B cell (primary cell): ENCODE measurements at regions not wholly inside any gene's neighbourhood (a gene's known extent, or its start where the extent isn't known, plus 50 kb on each side); places are given as distances from the start of the nearest gene placed in this dataset.

Experiments used
- ATAC-seq: fragments of 200-7000 bp; cut with Tn5 transposase; one replicate; pipeline ENCODE4 v1.10.0; 2021; ENCODE audit warnings: low read depth, mild to moderate bottlenecking, moderate number of reproducible peaks, moderate library complexity
- CTCF ChIA-PET: fragments of 350-600 bp; sonication (Branson Sonifier 250); formaldehyde crosslinking; loops from one replicate; lab custom pipeline; 2021; ENCODE audit warnings: antibody characterized with exemption, inconsistent platforms; lab: Charles Lee
- POLR2A ChIA-PET: fragments of 350-600 bp; sonication (Branson Sonifier 250); formaldehyde crosslinking; loops from one replicate; lab custom pipeline; 2021; ENCODE audit warnings: antibody characterized with exemption; lab: Charles Lee
- DNase-seq: peaks from one replicate; pipeline ENCODE4 v3.0.0; 2013
- H2AFZ ChIP-seq: 2 replicates; pipeline ENCODE4 v1.6.1; 2012; ENCODE audit warnings: mild to moderate bottlenecking, low read depth, low read length; ENCODE audit not compliant: insufficient read depth, poor library complexity, severe bottlenecking
- H3K27ac ChIP-seq, 2 donors: 1 replicate in 1 of 2; 2 replicates in 1 of 2; pipeline ENCODE4 v1.5.1; 2012 to 2013; ENCODE audit warnings: low read length in 2 of 2, mild to moderate bottlenecking in 2 of 2, moderate library complexity in 1 of 2
- H3K27me3 ChIP-seq, 4 experiments: fragments of 200-600 bp in 1 of 4; sonication (generic) in 1 of 4; replicated peaks in 1 of 4; 1 replicate in 2 of 4; 2 replicates in 2 of 4; pipeline versions ENCODE4 v1.6.1 to v1.7.0; 2013 to 2016; ENCODE audit warnings: low read length in 3 of 4, mild to moderate bottlenecking in 2 of 4, mixed read lengths in 1 of 4, moderate library complexity in 1 of 4; ENCODE audit not compliant: insufficient read depth in 4 of 4, control insufficient read depth in 3 of 4; ENCODE audit errors: control extremely low read depth in 1 of 4
- H3K36me3 ChIP-seq, 2 experiments: replicated peaks in 1 of 2; 1 replicate in 1 of 2; 2 replicates in 1 of 2; pipeline versions ENCODE4 v1.6.1 to v1.7.1; 2013; ENCODE audit warnings: low read length in 1 of 2; ENCODE audit not compliant: insufficient read depth in 2 of 2, control insufficient read depth in 1 of 2; ENCODE audit errors: control extremely low read depth in 1 of 2, extremely low read depth in 1 of 2
- H3K4me1 ChIP-seq, 2 donors: fragments of 200-600 bp in 1 of 2; sonication (generic) in 1 of 2; 1 replicate in 1 of 2; 2 replicates in 1 of 2; pipeline versions ENCODE4 v1.5.1 to v1.6.1; 2013 to 2017; ENCODE audit warnings: low read length in 2 of 2; ENCODE audit not compliant: control insufficient read depth in 2 of 2, insufficient read depth in 2 of 2
- H3K4me2 ChIP-seq: replicated peaks from 2 replicates; pipeline ENCODE3; 2012; ENCODE audit warnings: mild to moderate bottlenecking, low read depth, low read length; ENCODE audit not compliant: poor library complexity, severe bottlenecking
- H3K4me3 ChIP-seq, 5 experiments: fragments of 200-600 bp in 1 of 5; sonication (generic) in 1 of 5; 1 replicate in 3 of 5; 2 replicates in 2 of 5; pipeline versions ENCODE4 v1.5.1 to v1.7.0; 2011 to 2016; ENCODE audit warnings: low read length in 4 of 5, mild to moderate bottlenecking in 4 of 5, low read depth in 2 of 5, control low read depth in 1 of 5, moderate library complexity in 1 of 5; ENCODE audit not compliant: insufficient read depth in 1 of 5; ENCODE audit errors: control extremely low read depth in 1 of 5, extremely low read depth in 1 of 5
- H3K79me2 ChIP-seq: fragments of 200-600 bp; sonication (generic); one replicate; pipeline ENCODE4 v1.6.0; 2016; ENCODE audit warnings: low read length; ENCODE audit not compliant: control insufficient read depth, insufficient read depth
- H3K9ac ChIP-seq: fragments of 200-600 bp; sonication (generic); 2 replicates; pipeline ENCODE4 v1.6.1; 2017; ENCODE audit warnings: mild to moderate bottlenecking, low read length, moderate library complexity
- H3K9me3 ChIP-seq, 3 donors: one replicate each; pipeline versions ENCODE4 v1.6.1 to v1.7.1; 2013; ENCODE audit warnings: low read length in 2 of 3; ENCODE audit not compliant: control insufficient read depth in 2 of 3, insufficient read depth in 1 of 3; ENCODE audit errors: control extremely low read depth in 1 of 3
- H4K20me1 ChIP-seq: 2 replicates; pipeline ENCODE4 v1.6.0; 2012; ENCODE audit warnings: mild to moderate bottlenecking, low read length; ENCODE audit not compliant: insufficient read depth, control insufficient read depth, poor library complexity, severe bottlenecking
- H3K27ac Mint-ChIP-seq: one replicate; pipeline ENCODE4 v1.8.0; 2021; ENCODE audit warnings: mixed read lengths
- H3K27me3 Mint-ChIP-seq: one replicate; pipeline ENCODE4 v1.8.0; 2021; ENCODE audit warnings: mixed read lengths
- H3K4me1 Mint-ChIP-seq: one replicate; pipeline ENCODE4 v1.8.0; 2021; ENCODE audit warnings: mixed read lengths
- H3K4me3 Mint-ChIP-seq: one replicate; pipeline ENCODE4 v1.8.0; 2021; ENCODE audit warnings: mixed read lengths
- H3K9me3 Mint-ChIP-seq: one replicate; pipeline ENCODE4 v1.8.0; 2022; ENCODE audit warnings: mixed read lengths; ENCODE audit not compliant: insufficient read depth
- CTCF ChIP-seq: fragments of 200-600 bp; IDR thresholded peaks from one replicate; pipeline ENCODE4 v1.8.0; 2022; ENCODE audit warnings: antibody characterized with exemption, mild to moderate bottlenecking
- EZH2 ChIP-seq: IDR thresholded peaks from 2 replicates; pipeline ENCODE4 v1.6.1; 2012; ENCODE audit warnings: borderline replicate concordance, low read depth, mild to moderate bottlenecking, moderate library complexity, low read length; ENCODE audit not compliant: insufficient read depth, poor library complexity, severe bottlenecking
- WGBS: methylation state at CpG from one replicate; pipeline ENCODE4 v1.1.5; 2013; ENCODE audit warnings: missing lambda C conversion rate; ENCODE audit not compliant: insufficient coverage; 5-methylcytosine and 5-hydroxymethylcytosine counted together
- intact Hi-C: fragments of 100-400 bp; cut with micrococcal nuclease; formaldehyde crosslinking; loops from one replicate; pipeline ENCODE4 v1.10.0; 2022

GRCh38 chr18:49725809-49726674 is 87.3 kb downstream of the ACAA2 start:
- H3K36me3 ChIP-seq: no peaks in the 10 kb centered on the region
- ChIA-PET POLR2A (no interaction called here), CTCF (interaction anchor here (1.3 kb wide), 1 partner anchor 703 kb away, joined by 3 read pairs; no protein-coding TSS in a partner anchor)
- Mint-ChIP-seq H3K27me3 (peaks cover 13% of the 10 kb centered on the region), H3K27ac (no peak overlapping the region), H3K9me3 (no peaks in the 10 kb centered on the region), H3K4me3 (no peak overlapping the region), H3K4me1 (no peaks in the 10 kb centered on the region)
- H4K20me1 ChIP-seq: no peaks in the 10 kb centered on the region
- no peak for DNase-seq
- no peak for ATAC-seq
- no peak overlapping the region for H3K9ac ChIP-seq
- H3K4me3 ChIP-seq: no peak overlapping the region
- no peaks in the 10 kb centered on the region for H3K4me1 ChIP-seq
- WGBS: 89% methylated on average over 11 of the region's 13 CpGs
- no peak overlapping the region for H2AFZ ChIP-seq
- no peaks in the 10 kb centered on the region for H3K9me3 ChIP-seq
- TF ChIP-seq CTCF: no peak
- TF ChIP-seq EZH2: no peak
- no peaks in the 10 kb centered on the region for H3K79me2 ChIP-seq
- no peak overlapping the region for H3K27ac ChIP-seq
- intact Hi-C loops: no loop called here
- no peak overlapping the region for H3K4me2 ChIP-seq
- H3K27me3 ChIP-seq: peaks cover 0 to 9% (median 2%) of the 10 kb centered on the region in 4 experiments

GRCh38 chr18:49723648-49724180 is 89.6 kb downstream of the ACAA2 start:
- H3K4me2 ChIP-seq: no peak overlapping the region

More at GRCh38 chr18:49723648-49724180, 89.6 kb downstream of the ACAA2 start:
- Histone ChIP-seq H3K27me3 (peaks cover 0 to 9% (median 2%) of the 10 kb centered on the region in 4 experiments), H3K79me2 (no peaks in the 10 kb centered on the region), H2AFZ (no peak overlapping the region), H3K4me3 (no peak overlapping the region), H3K27ac (no peak overlapping the region), H3K9ac (no peak overlapping the region), H3K36me3 (no peaks in the 10 kb centered on the region), H4K20me1 (no peaks in the 10 kb centered on the region), H3K9me3 (no peaks in the 10 kb centered on the region), H3K4me1 (no peaks in the 10 kb centered on the region)
- H3K27ac Mint-ChIP-seq: no peak overlapping the region
- intact Hi-C loops: no loop called here
- POLR2A ChIA-PET: no interaction called here
- 35% methylated on average over 10 of the region's 13 CpGs for WGBS
- CTCF ChIA-PET: no interaction called here
- DNase-seq (no peak), ATAC-seq (no peak)
- H3K4me1 Mint-ChIP-seq: no peaks in the 10 kb centered on the region
- peaks cover 13% of the 10 kb centered on the region for H3K27me3 Mint-ChIP-seq
- TF ChIP-seq CTCF (no peak), EZH2 (no peak)
- no peak overlapping the region for H3K4me3 Mint-ChIP-seq
- H3K9me3 Mint-ChIP-seq: no peaks in the 10 kb centered on the region
